ENCODE measurements at regions not wholly inside any gene's neighbourhood (a gene's known extent, or its start where the extent isn't known, plus 50 kb on each side); places are given as distances from the start of the nearest gene placed in this dataset.

- ChIA-PET CTCF (no interaction called here), POLR2A (no interaction called here)
- Mint-ChIP-seq H3K27me3 (ENCODE audit: low read depth) (no peaks in the 10 kb centered on the region), H3K36me3 (peaks cover 10% of the 10 kb centered on the region), H3K27ac (peak overlapping the region; percentile 31; the same call in 1 of the 2 replicates), H3K9me3 (no peaks in the 10 kb centered on the region), H3K4me1 (peaks cover 71% of the 10 kb centered on the region), H3K4me3 (no peak overlapping the region)
- ATAC-seq (no peak), DNase-seq (ENCODE audit: low spot score) (no peak)
- TF ChIP-seq ZNF219 (CRISPR knock-in tag; IDR thresholded peaks at IDR 0.05; ENCODE audit: borderline replicate concordance) (no peak), AFF4 (CRISPR knock-in tag; IDR thresholded peaks at IDR 0.05; ENCODE audit: borderline replicate concordance) (no peak), ZNF121 (CRISPR knock-in tag; IDR thresholded peaks at IDR 0.05) (no peak), USF2 (CRISPR knock-in tag; IDR thresholded peaks at IDR 0.05) (no peak), NR3C1 (CRISPR knock-in tag; conservative IDR thresholded peaks at IDR 0.05; ENCODE audit: low read depth) (no peak), FOXP1 (CRISPR knock-in tag; IDR thresholded peaks at IDR 0.05; ENCODE audit: borderline replicate concordance) (no peak), ATF6 (CRISPR knock-in tag; IDR thresholded peaks at IDR 0.05) (no peak), IRF1 (CRISPR knock-in tag; IDR thresholded peaks at IDR 0.05) (no peak), ZNF396 (CRISPR knock-in tag; IDR thresholded peaks at IDR 0.05; ENCODE audit: borderline replicate concordance) (no peak), USF1 (CRISPR knock-in tag; IDR thresholded peaks at IDR 0.05) (no peak), E2F1 (CRISPR knock-in tag; IDR thresholded peaks at IDR 0.05) (no peak), HMGA2 (CRISPR knock-in tag; IDR thresholded peaks at IDR 0.05) (no peak), ZNF423 (CRISPR knock-in tag; IDR thresholded peaks at IDR 0.05) (no peak), CBFB (CRISPR knock-in tag; IDR thresholded peaks at IDR 0.05; ENCODE audit: low read depth) (no peak), GRHL2 (CRISPR knock-in tag; IDR thresholded peaks at IDR 0.05; ENCODE audit: insufficient replicate concordance, severe bottlenecking) (no peak), MXD4 (CRISPR knock-in tag; IDR thresholded peaks at IDR 0.05; ENCODE audit: borderline replicate concordance) (no peak), ZNF671 (CRISPR knock-in tag; IDR thresholded peaks at IDR 0.05) (no peak)
Measured at GRCh38 chr3:62987721-62988120, 112.5 kb upstream of the CADPS start.
